Suprapubic skin (tissue), 4 donors: ENCODE measurements at regions not wholly inside any gene's neighbourhood (a gene's known extent, or its start where the extent isn't known, plus 50 kb on each side); places are given as distances from the start of the nearest gene placed in this dataset.

Source experiments
- CTCF ChIP-seq, 2 donors: fragments of 200-600 bp in 1 of 2; fragments of 450-650 bp in 1 of 2; sonication (generic) in 1 of 2; IDR thresholded peaks; one replicate each; pipeline ENCODE4 v1.5.1; 2016 to 2019; ENCODE audit warnings: antibody characterized with exemption in 2 of 2, mild to moderate bottlenecking in 1 of 2, moderate library complexity in 1 of 2
- EP300 ChIP-seq: sonication (generic); formaldehyde crosslinking; IDR thresholded peaks from one replicate; pipeline ENCODE4 v1.6.1; 2017; ENCODE audit warnings: antibody characterized with exemption
- POLR2A ChIP-seq, 2 donors: fragments of 450-650 bp; IDR thresholded peaks; one replicate each; pipeline ENCODE4 v1.6.1; 2017; ENCODE audit warnings: antibody characterized with exemption in 2 of 2, mild to moderate bottlenecking in 2 of 2, moderate library complexity in 2 of 2
- POLR2AphosphoS5 ChIP-seq, 3 donors: sonication (generic); formaldehyde crosslinking; IDR thresholded peaks; one replicate each; pipeline ENCODE4 v1.6.1; 2017; ENCODE audit warnings: antibody characterized with exemption in 3 of 3

DNA sequence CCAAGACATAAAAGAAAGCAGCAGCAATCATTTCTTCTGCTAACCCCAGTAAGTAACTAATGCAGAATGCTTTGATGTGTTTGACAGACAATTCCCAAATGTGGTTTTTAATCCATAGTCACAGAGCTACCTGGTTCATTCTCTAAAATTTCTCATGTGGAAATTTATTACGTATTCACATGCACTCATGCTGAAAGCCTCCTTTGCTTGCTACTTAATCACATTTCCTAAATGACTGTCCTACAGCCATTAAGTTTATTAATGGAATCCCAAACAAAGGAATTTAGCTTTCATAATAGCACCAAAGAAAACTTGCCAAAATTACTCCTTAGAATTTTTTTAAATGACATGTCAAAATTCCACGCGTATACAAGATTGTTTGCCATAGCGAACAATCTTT, 68.6 kb upstream of the MCHR2 start:
- TF ChIP-seq CTCF (IDR thresholded peaks at IDR 0.05) (no peak), POLR2A (IDR thresholded peaks at IDR 0.05) (no peak), POLR2AphosphoS5 (IDR thresholded peaks at IDR 0.05) (no peak), EP300 (no peak)
